ENCODE measurements at regions not wholly inside any gene's neighbourhood (a gene's known extent, or its start where the extent isn't known, plus 50 kb on each side); places are given as distances from the start of the nearest gene placed in this dataset.

DNA sequence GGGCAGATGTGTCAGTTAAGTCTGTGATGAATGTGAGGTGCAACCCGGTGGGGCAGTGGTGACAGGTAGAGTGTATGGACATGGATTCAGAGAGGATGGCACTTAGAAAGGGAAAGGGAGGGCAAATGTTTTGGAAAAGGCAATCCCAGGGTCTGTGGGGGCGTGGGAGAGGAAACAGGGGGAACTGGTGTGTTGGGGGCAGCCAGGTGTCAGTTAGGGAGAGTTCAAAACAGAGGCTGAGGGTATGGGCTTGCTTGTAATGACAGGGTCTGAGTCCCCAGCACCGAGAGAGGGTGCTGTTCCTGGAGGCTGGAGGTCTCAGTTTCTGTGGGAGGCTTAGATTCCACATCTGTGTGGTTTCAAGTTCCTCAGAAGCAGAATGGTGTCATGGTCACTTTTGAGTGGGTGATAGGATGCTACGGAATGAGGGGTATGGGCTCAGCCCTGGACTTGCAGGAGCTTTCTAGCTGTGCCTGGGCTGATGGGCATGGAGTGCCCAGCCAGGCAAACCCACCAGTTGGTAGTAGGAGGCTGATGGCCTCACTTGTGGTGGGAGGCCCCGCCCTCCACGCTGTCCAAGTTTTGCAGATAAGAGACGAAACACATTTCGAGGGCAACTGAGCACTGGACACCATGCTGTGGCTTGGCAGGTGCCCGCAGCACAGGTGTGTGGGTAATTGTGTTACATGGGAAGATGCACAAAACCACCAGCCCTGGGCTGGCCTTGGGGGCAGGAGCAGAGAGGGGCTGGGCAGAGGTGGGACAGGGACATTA is 209.4 kb downstream of the RPLP1 start:
- DNase-seq, result no peak
- WGBS (ENCODE audit: insufficient coverage), result 70% methylated on average over 9 of the region's 9 CpGs

DNA sequence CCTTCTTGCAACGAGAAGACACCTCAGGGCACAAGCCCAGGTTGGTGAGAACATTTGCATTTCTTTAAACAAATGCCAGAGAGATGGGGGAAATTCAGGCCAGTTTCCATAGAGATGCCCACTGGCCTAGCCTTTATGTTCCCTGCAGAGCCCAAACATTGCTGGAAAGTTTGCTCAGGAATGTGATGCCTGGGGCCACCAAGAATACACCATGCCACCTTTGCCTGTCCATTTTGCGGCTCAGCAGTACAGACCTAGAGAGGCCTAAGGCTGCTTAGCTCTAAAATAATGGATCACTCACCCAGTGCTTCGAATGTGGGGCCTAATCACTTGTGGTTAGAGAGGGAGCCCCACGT is 210.0 kb downstream of the RPLP1 start:
- peaks cover 37% of the 10 kb centered on the region for H3K4me1 ChIP-seq (ENCODE audit: control insufficient read depth, insufficient read depth, low read length)
- peaks cover 16% of the 10 kb centered on the region for H3K27me3 ChIP-seq (ENCODE audit: control insufficient read depth, insufficient read depth, low read length)
- 78% methylated on average over 3 of the region's 4 CpGs for WGBS (ENCODE audit: insufficient coverage)
- H3K4me3 ChIP-seq (ENCODE audit: low read length), result no peak overlapping the region
- no peaks in the 10 kb centered on the region for H3K9me3 ChIP-seq (replicated peaks; ENCODE audit: control insufficient read depth, low read depth, low read length)
- no peaks in the 10 kb centered on the region for H3K36me3 ChIP-seq (ENCODE audit: control insufficient read depth, insufficient read depth, low read length)
- H3K27ac ChIP-seq (ENCODE audit: low read length), result no peak overlapping the region
- DNase-seq, result no peak

More for the DNA sequence above, 209.4 kb downstream of the RPLP1 start:
- H3K4me1 ChIP-seq (ENCODE audit: control insufficient read depth, insufficient read depth, low read length), result peaks cover 33% of the 10 kb centered on the region
- H3K27ac ChIP-seq (ENCODE audit: low read length), result no peak overlapping the region
- no peaks in the 10 kb centered on the region for H3K36me3 ChIP-seq (ENCODE audit: control insufficient read depth, insufficient read depth, low read length)
- no peaks in the 10 kb centered on the region for H3K9me3 ChIP-seq (replicated peaks; ENCODE audit: control insufficient read depth, low read depth, low read length)
- H3K4me3 ChIP-seq (ENCODE audit: low read length), result no peak overlapping the region
- H3K27me3 ChIP-seq (ENCODE audit: control insufficient read depth, insufficient read depth, low read length), result peaks cover 20% of the 10 kb centered on the region

DNA sequence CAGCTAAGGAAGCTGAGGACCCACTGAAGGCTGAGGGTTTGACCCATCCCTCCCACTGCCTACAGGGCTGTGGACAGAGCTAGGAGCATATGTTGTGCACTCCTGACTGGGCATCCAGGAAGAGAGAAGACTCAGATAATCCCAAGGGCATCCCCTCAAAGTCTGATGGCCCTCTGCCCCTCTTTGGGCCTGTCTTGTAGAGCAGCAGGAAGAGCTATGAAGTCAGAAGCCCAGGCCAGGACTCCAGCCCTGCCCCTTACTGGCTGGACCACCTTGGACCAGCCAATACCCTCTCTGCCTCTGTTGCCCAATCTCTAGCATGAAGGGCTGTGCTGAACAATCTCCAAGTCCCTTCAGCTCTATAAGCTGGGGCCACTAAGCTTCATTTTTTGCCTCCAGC is 210.8 kb downstream of the RPLP1 start:
- no peak overlapping the region for H3K27ac ChIP-seq (ENCODE audit: low read length)
- no peak overlapping the region for H3K4me3 ChIP-seq (ENCODE audit: low read length)
- no peaks in the 10 kb centered on the region for H3K36me3 ChIP-seq (ENCODE audit: control insufficient read depth, insufficient read depth, low read length)
- H3K4me1 ChIP-seq (ENCODE audit: control insufficient read depth, insufficient read depth, low read length), result peaks cover 45% of the 10 kb centered on the region
- H3K27me3 ChIP-seq (ENCODE audit: control insufficient read depth, insufficient read depth, low read length), result peaks cover 14% of the 10 kb centered on the region
- DNase-seq, result no peak
- H3K9me3 ChIP-seq (replicated peaks; ENCODE audit: control insufficient read depth, low read depth, low read length), result no peaks in the 10 kb centered on the region

DNA sequence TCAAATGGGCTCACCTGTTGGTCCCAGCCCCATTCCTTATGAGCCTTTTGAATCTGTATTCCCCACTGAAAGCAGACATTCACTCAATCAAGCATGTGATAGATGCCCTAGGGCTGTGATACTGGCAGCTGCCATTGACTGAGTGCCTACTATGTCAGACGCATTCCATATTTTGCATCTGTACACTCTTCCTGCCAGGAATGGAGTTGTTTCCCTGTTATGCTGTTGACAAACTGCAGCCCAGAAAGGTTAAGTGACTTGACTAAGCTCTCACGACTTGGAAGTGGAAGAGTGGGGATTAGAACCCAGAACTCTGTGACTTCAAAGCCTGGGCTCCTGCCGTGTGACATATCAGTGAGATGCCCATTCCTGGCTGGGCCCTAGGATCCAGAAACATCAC is 211.4 kb downstream of the RPLP1 start:
- Histone ChIP-seq H3K4me1 (ENCODE audit: control insufficient read depth, insufficient read depth, low read length) (peaks cover 51% of the 10 kb centered on the region), H3K27me3 (ENCODE audit: control insufficient read depth, insufficient read depth, low read length) (peaks cover 14% of the 10 kb centered on the region), H3K4me3 (ENCODE audit: low read length) (no peak overlapping the region), H3K27ac (ENCODE audit: low read length) (no peak overlapping the region), H3K36me3 (ENCODE audit: control insufficient read depth, insufficient read depth, low read length) (no peaks in the 10 kb centered on the region), H3K9me3 (replicated peaks; ENCODE audit: control insufficient read depth, low read depth, low read length) (no peaks in the 10 kb centered on the region)
- DNase-seq, result no peak
- 65% methylated on average over 2 of the region's 3 CpGs for WGBS (ENCODE audit: insufficient coverage)

DNA sequence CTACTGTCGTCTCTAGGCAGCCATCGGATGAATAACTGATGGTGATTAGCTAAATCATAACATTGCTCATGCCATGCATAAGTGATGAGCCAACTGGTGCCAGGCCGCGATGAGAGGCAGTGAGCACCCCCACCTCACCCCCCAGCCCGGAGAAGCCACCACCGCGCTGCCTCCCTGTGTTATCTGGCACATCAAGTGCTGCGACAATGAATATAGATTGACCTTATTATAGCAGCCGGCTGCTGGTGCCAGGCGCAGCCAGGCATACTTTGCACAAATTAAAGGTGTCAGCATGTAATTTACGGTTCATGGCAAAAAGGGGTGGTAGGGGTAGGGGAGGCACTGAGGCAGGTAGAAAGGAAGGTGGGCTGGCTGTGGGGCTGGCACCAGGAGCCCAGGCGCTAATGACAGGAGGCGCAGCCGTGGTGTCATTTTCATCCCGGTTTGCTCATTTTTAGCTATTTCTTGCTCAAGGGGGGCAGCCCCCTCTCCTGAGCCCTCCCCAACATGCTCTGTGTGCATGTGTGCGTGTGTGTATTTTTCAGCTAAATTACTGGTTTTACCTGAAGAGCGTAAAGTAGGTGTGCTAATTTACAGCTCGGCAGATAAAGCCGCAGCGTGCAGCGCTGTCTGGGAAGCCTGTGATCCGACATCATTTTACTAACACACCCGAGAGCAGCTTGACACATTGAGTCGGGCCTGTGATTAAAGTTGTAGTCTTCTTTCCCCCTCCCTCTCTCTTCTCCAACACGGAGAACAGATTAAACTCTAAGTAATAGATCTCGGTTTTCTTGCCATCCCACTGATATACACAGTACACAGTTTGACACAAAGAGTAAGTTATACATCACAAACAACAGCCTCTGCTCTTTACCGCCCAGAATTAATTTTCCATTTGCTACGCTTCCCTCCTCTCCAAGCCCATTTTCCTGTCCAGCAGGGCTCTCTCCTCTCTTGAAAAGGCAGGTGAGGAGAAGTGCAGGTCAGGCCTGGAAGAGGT is 212.3 kb downstream of the RPLP1 start:
- Histone ChIP-seq H3K36me3 (ENCODE audit: control insufficient read depth, insufficient read depth, low read length) (no peaks in the 10 kb centered on the region), H3K4me3 (ENCODE audit: low read length) (no peak overlapping the region), H3K9me3 (replicated peaks; ENCODE audit: control insufficient read depth, low read depth, low read length) (no peaks in the 10 kb centered on the region), H3K27ac (ENCODE audit: low read length) (no peak overlapping the region), H3K27me3 (ENCODE audit: control insufficient read depth, insufficient read depth, low read length) (peaks cover 14% of the 10 kb centered on the region), H3K4me1 (ENCODE audit: control insufficient read depth, insufficient read depth, low read length) (peaks cover 55% of the 10 kb centered on the region)
- no peak for DNase-seq
- 56% methylated on average over 20 of the region's 28 CpGs for WGBS (ENCODE audit: insufficient coverage)

DNA sequence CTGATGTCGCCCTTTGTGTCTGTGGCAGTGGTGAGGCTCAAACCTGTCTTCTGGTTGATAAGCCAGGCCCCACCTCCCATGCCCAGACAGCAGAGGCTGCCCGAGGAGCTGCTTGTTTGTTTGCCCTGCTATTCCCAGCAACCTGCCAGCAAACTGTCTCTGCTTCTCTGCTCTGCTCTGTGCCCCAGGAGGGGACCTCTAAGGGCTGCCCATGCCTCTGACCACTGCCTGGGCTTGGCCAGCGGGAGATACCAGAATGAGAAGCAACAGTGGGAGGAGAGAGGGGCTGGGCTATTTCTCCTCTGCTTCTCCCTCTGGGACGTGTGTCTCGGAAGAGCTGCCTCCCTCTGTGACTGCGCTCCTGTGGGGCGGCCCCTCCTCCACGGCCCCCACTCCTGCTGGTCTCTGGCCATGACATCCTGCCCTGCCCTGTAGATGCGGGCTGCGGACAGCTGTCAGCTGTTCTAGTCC is 213.1 kb downstream of the RPLP1 start:
- H3K4me3 ChIP-seq (ENCODE audit: low read length), result no peak overlapping the region
- no peaks in the 10 kb centered on the region for H3K36me3 ChIP-seq (ENCODE audit: control insufficient read depth, insufficient read depth, low read length)
- H3K27me3 ChIP-seq (ENCODE audit: control insufficient read depth, insufficient read depth, low read length), result peaks cover 14% of the 10 kb centered on the region
- no peaks in the 10 kb centered on the region for H3K9me3 ChIP-seq (replicated peaks; ENCODE audit: control insufficient read depth, low read depth, low read length)
- DNase-seq, result peak; percentile 71
- WGBS (ENCODE audit: insufficient coverage), result 27% methylated on average over 9 of the region's 10 CpGs
- no peak overlapping the region for H3K27ac ChIP-seq (ENCODE audit: low read length)
- H3K4me1 ChIP-seq (ENCODE audit: control insufficient read depth, insufficient read depth, low read length), result peaks cover 55% of the 10 kb centered on the region

DNA sequence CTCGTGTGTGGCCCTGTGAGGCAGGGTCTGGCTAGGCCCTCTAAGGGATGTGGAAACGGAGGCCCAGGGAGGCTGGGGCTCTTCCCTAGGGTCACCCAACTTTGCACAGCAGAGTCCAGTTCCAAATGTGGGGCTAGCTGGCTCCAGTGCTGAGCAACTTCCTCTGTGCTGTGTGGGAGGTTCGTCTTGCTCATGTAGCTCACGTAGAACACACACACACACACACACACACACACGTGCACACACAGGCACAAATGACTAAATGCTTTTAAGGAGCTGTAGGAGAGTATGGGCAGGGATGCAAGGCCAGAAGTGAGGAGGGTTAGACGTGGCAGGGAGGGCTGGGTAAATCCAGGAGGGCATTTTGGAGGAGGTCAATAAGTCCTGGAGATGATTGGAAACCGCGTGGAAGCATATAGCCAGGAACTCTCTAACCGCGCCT is 213.8 kb downstream of the RPLP1 start:
- no peak overlapping the region for H3K27ac ChIP-seq (ENCODE audit: low read length)
- peak; percentile 67 for DNase-seq
- H3K4me1 ChIP-seq (ENCODE audit: control insufficient read depth, insufficient read depth, low read length), result peaks cover 55% of the 10 kb centered on the region
- no peak overlapping the region for H3K4me3 ChIP-seq (ENCODE audit: low read length)
- H3K36me3 ChIP-seq (ENCODE audit: control insufficient read depth, insufficient read depth, low read length), result no peaks in the 10 kb centered on the region
- H3K9me3 ChIP-seq (replicated peaks; ENCODE audit: control insufficient read depth, low read depth, low read length), result no peaks in the 10 kb centered on the region
- 63% methylated on average over 5 of the region's 10 CpGs for WGBS (ENCODE audit: insufficient coverage)
- H3K27me3 ChIP-seq (ENCODE audit: control insufficient read depth, insufficient read depth, low read length), result peaks cover 10% of the 10 kb centered on the region

DNA sequence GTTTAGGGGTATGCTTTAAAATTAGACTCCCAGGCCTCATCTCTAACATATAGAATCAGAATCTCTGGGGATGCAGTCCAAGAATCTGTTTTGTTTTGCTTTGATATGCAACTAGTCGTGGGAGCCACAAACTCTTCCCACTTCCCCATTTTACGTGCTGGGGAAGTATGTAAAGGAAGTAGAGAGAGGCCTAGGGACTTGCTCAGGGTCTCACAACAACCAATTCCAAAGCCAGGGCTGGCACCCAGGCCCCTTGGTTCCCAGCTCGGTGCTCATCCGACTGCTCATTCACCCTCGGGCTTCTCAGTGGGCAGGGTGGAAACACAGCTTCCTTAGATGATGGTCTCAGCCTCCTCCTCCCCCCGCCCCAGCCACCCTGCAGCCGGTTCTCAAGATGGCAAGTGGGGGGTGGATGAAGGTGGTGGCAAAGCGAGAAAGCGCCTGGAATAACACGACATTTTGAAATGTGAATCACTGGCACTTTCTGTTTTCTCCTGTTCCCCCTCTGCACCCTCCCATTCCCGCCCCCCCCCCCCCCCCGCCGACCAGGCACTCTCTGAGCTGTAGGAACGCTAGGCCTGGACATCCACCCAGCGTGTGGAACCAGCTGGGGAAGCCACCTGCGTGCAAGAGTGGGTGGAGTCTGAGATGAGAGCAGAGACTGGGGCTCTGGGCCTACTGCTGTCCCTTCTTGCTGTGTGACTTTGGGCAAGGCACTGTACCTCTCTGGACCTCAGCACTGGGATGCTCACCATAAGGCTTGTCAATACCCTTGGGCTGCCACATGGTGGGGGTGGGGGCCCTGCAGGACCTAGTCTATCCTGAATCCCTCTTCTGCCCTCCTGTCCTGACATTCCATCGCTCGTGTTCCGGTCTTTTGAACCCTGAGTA is 214.5 kb downstream of the RPLP1 start:
- no peak overlapping the region for H3K27ac ChIP-seq (ENCODE audit: low read length)
- no peak overlapping the region for H3K4me3 ChIP-seq (ENCODE audit: low read length)

DNA sequence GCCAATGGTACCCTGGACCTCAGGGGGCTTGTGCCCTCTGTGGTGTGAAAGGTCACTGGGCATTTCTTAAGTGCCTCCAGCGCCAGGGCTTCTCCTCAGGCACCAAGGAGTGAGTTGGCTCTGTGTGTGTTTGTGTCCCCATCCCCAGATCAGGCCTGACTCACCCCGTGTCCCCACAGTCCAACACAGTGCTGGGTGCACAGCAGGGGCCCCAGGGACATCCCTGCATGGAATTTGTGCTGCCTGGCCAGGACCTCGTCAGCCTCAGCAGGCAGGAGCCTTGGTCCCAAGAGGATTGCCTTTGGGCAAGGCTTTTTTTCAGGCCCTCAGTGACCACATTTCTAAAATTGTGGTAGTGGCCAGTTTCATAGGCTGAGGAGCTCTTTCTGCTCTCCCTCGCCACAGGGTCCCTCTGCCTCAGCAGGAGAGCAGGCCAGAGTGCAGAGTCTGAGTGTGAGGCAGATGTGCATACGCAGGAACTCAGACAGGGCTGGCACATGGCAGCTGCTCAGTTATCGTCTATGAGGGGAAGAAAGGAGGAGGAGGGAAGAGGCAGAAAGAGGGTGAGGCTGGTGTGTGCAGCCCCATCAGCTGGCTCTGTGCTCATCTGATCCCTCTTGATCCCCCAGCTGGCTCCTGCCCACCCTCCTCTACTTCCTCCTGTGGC is 215.6 kb downstream of the RPLP1 start:
- Histone ChIP-seq H3K9me3 (replicated peaks; ENCODE audit: control insufficient read depth, low read depth, low read length) (no peaks in the 10 kb centered on the region), H3K27ac (ENCODE audit: low read length) (no peak overlapping the region), H3K4me3 (ENCODE audit: low read length) (no peak overlapping the region), H3K27me3 (ENCODE audit: control insufficient read depth, insufficient read depth, low read length) (peaks cover 6% of the 10 kb centered on the region), H3K4me1 (ENCODE audit: control insufficient read depth, insufficient read depth, low read length) (peaks cover 55% of the 10 kb centered on the region), H3K36me3 (ENCODE audit: control insufficient read depth, insufficient read depth, low read length) (no peaks in the 10 kb centered on the region)
- peak; percentile 28 for DNase-seq
- whole genome bisulfite sequencing (ENCODE audit: insufficient coverage), result 36% methylated on average over 4 of the region's 6 CpGs

More for the DNA sequence above, 214.5 kb downstream of the RPLP1 start:
- DNase-seq, result peak; percentile 71
- Histone ChIP-seq H3K27me3 (ENCODE audit: control insufficient read depth, insufficient read depth, low read length) (peaks cover 10% of the 10 kb centered on the region), H3K36me3 (ENCODE audit: control insufficient read depth, insufficient read depth, low read length) (no peaks in the 10 kb centered on the region), H3K4me1 (ENCODE audit: control insufficient read depth, insufficient read depth, low read length) (peaks cover 55% of the 10 kb centered on the region), H3K9me3 (replicated peaks; ENCODE audit: control insufficient read depth, low read depth, low read length) (no peaks in the 10 kb centered on the region)
- 60% methylated on average over 1 of the region's 19 CpGs for WGBS (ENCODE audit: insufficient coverage)
